Transverse colon (tissue), 4 donors: ENCODE measurements at regions not wholly inside any gene's neighbourhood (a gene's known extent, or its start where the extent isn't known, plus 50 kb on each side); places are given as distances from the start of the nearest gene placed in this dataset.

Experiments
- DNase-seq: peaks from one replicate; pipeline ENCODE4 v3.0.0-alpha.2; 2019
- H3K27ac ChIP-seq, 4 donors: fragments of 200-600 bp; sonication (generic); 2 replicates each; pipeline ENCODE4 v1.5.1; 2016 to 2018; ENCODE audit warnings: inconsistent platforms in 4 of 4
- H3K27me3 ChIP-seq: fragments of 200-600 bp; sonication (generic); 2 replicates; pipeline ENCODE4 v1.5.1; 2017; ENCODE audit warnings: inconsistent platforms
- H3K36me3 ChIP-seq, 4 donors: fragments of 200-600 bp; sonication (generic); 2 replicates each; pipeline ENCODE4 v1.5.1; 2017 to 2019; ENCODE audit warnings: inconsistent platforms in 4 of 4
- H3K4me1 ChIP-seq, 4 donors: fragments of 200-600 bp; sonication (generic); 2 replicates each; pipeline ENCODE4 v1.5.1; 2017 to 2020; ENCODE audit warnings: inconsistent platforms in 4 of 4
- H3K4me3 ChIP-seq, 4 donors: fragments of 200-600 bp; sonication (generic); 1 replicate in 1 of 4; 2 replicates in 3 of 4; pipeline versions ENCODE4 v1.5.1 to v1.6.1; 2017 to 2019; ENCODE audit warnings: inconsistent platforms in 4 of 4
- H3K9me3 ChIP-seq, 2 donors: fragments of 200-600 bp; sonication (generic); 2 replicates each; pipeline ENCODE4 v1.5.1; 2017 to 2019; ENCODE audit warnings: inconsistent platforms in 2 of 2
- CTCF ChIP-seq, 5 experiments: fragments of 200-600 bp in 3 of 5; fragments of 450-650 bp in 2 of 5; sonication (generic) in 3 of 5; IDR thresholded peaks; 1 replicate in 2 of 5; 2 replicates in 3 of 5; pipeline ENCODE4 v1.5.1; 2016 to 2017; ENCODE audit warnings: antibody characterized with exemption in 5 of 5, inconsistent platforms in 3 of 5, mild to moderate bottlenecking in 2 of 5, moderate library complexity in 1 of 5
- EP300 ChIP-seq: sonication (generic); formaldehyde crosslinking; IDR thresholded peaks from one replicate; pipeline ENCODE4 v1.6.1; 2017; ENCODE audit warnings: antibody characterized with exemption, low read depth
- POLR2A ChIP-seq: fragments of 450-650 bp; IDR thresholded peaks from one replicate; pipeline ENCODE4 v1.6.1; 2016; ENCODE audit warnings: antibody characterized with exemption, mild to moderate bottlenecking, moderate library complexity
- POLR2AphosphoS5 ChIP-seq, 3 donors: sonication (generic); formaldehyde crosslinking; IDR thresholded peaks; one replicate each; pipeline ENCODE4 v1.6.1; 2016; ENCODE audit warnings: antibody characterized with exemption in 3 of 3
- WGBS, 2 donors: methylation state at CpG; one replicate each; pipeline ENCODE4 v1.1.5; 2018; ENCODE audit warnings: low coverage in 1 of 2; 5-methylcytosine and 5-hydroxymethylcytosine counted together
- in situ Hi-C, 4 donors: fragments of 200-750 bp; cut with MboI; loops; one replicate each; pipeline versions ENCODE4 v1.15.0 to v1.15.1; 2017; ENCODE audit warnings: low sequenced_read_pairs in 3 of 4, low pct_ligation_motif_present in 1 of 4, low pct_unique_long_range_greater_than_20kb in 1 of 4
- intact Hi-C: fragments of 100-400 bp; cut with DNase I; formaldehyde crosslinking; loops from one replicate; pipeline ENCODE4 v1.15.1; 2023; ENCODE audit warnings: low total_unique reads

DNA sequence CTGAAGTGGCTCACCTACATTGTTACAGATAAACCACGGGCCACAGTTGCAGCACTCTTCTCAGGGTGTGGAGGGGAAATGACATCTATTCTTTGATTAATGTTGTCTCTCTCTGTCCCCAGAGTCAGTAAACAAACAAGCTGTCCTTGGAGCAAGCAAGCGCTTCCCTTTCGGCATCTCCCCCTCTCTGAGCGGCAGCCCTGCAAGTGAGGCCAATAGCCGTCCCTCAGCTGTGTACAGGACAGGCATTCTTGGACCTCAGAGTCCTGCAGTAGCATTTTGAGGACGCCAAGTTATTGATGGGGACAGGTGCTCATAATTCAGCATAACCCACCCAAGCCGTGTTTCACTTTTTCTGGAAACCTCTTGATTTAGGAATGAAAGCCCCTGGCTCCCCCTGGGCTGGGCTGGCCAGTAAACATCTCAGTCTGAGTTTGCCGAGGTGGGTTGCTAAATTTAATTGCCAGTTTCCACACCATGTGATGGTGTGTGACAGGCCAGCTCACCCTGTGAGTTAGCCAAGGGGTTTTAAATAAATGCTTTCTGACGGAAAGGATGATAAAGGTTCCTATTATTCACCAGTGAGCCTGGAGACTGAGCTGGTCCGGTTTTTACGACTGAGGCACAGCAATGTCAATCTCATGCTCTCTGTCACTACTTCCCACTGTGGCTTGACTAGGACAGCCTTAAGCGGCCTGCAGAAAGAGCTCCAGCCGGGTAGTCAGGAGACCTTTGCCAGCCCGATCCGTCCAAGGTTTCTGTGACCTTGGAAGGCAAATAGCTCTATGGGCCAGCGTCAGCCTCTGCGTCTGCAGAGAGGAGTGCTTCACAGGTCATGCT, 214.8 kb upstream of the RREB1 start:
- no peaks in the 10 kb centered on the region for H3K27me3 ChIP-seq
- intact Hi-C loops (no loop called here), in situ Hi-C loops (no loop called here)
- H3K4me1 ChIP-seq, result peaks cover 4 to 16% (median 12%) of the 10 kb centered on the region in 4 donors
- H3K27ac ChIP-seq, result no peak overlapping the region
- no peak overlapping the region for H3K4me3 ChIP-seq
- H3K36me3 ChIP-seq, result no peaks in the 10 kb centered on the region
- DNase-seq, result no peak
- no peaks in the 10 kb centered on the region for H3K9me3 ChIP-seq
- WGBS, 2 donors, result 82 to 92% methylated on average over 4 to 17 of the region's 17 CpGs
- no peak for TF ChIP-seq EP300
- TF ChIP-seq CTCF (IDR thresholded peaks at IDR 0.05), result no peak
- no peak for TF ChIP-seq POLR2A
- no peak for TF ChIP-seq POLR2AphosphoS5 (IDR thresholded peaks at IDR 0.05)

DNA sequence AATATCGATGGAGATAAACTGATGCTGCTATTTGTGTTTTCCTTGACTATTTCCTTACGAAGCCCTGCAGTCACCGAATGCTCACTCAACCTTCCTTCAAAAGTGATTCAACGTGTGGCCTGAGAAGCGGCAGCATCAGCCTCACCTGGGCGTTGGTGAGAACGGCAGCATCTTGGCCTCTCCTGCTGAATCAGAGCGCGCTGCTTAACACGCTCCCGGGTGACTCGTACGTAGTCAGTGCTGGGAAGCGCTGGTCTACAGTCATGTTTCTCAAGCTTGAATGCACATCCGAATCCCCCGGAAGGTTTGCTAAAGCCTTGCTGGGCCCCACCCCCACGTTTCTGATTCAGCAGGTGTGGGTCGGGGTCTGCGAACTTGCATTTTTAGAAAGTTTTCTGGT, 214.1 kb upstream of the RREB1 start:
- DNase-seq, result no peak
- Histone ChIP-seq H3K36me3 (no peaks in the 10 kb centered on the region), H3K4me3 (no peak overlapping the region), H3K4me1 (peaks cover 4 to 16% (median 12%) of the 10 kb centered on the region in 4 donors), H3K9me3 (no peaks in the 10 kb centered on the region), H3K27ac (no peak overlapping the region), H3K27me3 (no peaks in the 10 kb centered on the region)
- in situ Hi-C loops (no loop called here), intact Hi-C loops (no loop called here)
- 83 to 89% methylated on average over 3 to 19 of the region's 19 CpGs for WGBS, 2 donors
- TF ChIP-seq EP300, result no peak
- TF ChIP-seq CTCF (IDR thresholded peaks at IDR 0.05), result no peak
- TF ChIP-seq POLR2A, result no peak
- TF ChIP-seq POLR2AphosphoS5 (IDR thresholded peaks at IDR 0.05), result no peak

- Histone ChIP-seq H3K27me3 (no peaks in the 10 kb centered on the region), H3K4me1 (peaks cover 0 to 6% (median 3%) of the 10 kb centered on the region in 4 donors), H3K4me3 (no peak overlapping the region), H3K27ac (no peak overlapping the region), H3K36me3 (no peaks in the 10 kb centered on the region), H3K9me3 (no peaks in the 10 kb centered on the region)
- TF ChIP-seq POLR2A, result no peak
- TF ChIP-seq EP300, result no peak
- no peak for TF ChIP-seq POLR2AphosphoS5 (IDR thresholded peaks at IDR 0.05)
- no peak for TF ChIP-seq CTCF (IDR thresholded peaks at IDR 0.05)
- 92 to 94% methylated on average over 3 of the region's 3 CpGs for WGBS, 2 donors
- intact Hi-C loops, result no loop called here
- in situ Hi-C loops, result no loop called here
- DNase-seq, result no peak
These were observed 211.8 kb upstream of the RREB1 start for GRCh38 chr6:6895929-6896328.

DNA sequence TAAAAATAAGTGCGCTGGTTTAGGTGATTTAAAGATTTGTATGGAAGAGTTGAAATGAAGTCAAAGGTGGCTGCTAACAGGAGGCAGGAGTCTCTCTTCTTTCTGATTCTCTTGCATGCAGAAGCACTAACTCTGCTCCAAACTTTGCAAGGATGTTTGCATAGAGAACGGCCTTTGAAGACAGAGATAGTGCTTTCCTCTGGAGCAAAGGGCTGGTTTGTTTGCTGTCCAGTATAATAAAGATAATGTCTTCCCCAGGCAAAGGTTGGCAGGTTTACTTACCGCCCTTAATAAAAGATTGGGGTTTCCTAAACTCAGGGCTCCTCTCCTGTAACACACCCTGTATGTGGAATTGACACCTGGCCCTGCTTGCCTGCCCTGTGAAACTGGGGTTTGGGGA, 210.6 kb upstream of the RREB1 start:
- H3K4me3 ChIP-seq, result no peak overlapping the region
- H3K9me3 ChIP-seq, result no peaks in the 10 kb centered on the region
- no peaks in the 10 kb centered on the region for H3K36me3 ChIP-seq
- H3K27me3 ChIP-seq, result no peaks in the 10 kb centered on the region
- H3K27ac ChIP-seq, result no peak overlapping the region
- intact Hi-C loops, result no loop called here
- TF ChIP-seq POLR2AphosphoS5 (IDR thresholded peaks at IDR 0.05) (no peak), CTCF (IDR thresholded peaks at IDR 0.05) (no peak), POLR2A (no peak), EP300 (no peak)
- 66 to 69% methylated on average over 3 of the region's 3 CpGs for WGBS, 2 donors
- H3K4me1 ChIP-seq, result no peaks in the 10 kb centered on the region
- DNase-seq, result no peak
- in situ Hi-C loops, result no loop called here
